HFF-Myc (cell line): ENCODE measurements at regions not wholly inside any gene's neighbourhood (a gene's known extent, or its start where the extent isn't known, plus 50 kb on each side); places are given as distances from the start of the nearest gene placed in this dataset.

Source experiments
- DNase-seq: peaks from one replicate; pipeline ENCODE4 v3.0.0-alpha.2; 2011; ENCODE audit warnings: low read depth; ENCODE audit errors: extremely low read depth
- H3K4me3 ChIP-seq: replicated peaks from 2 replicates; pipeline ENCODE4 v1.5.1; 2011; ENCODE audit warnings: low read depth, mild to moderate bottlenecking, control low read depth, low read length
- TF ChIP-seq, protein P1 (sequence below): IDR thresholded peaks from 2 replicates; pipeline ENCODE4 v1.5.1; 2012; ENCODE audit warnings: mild to moderate bottlenecking, low read depth, low read length, control low read depth; ENCODE audit errors: missing control alignments

DNA sequence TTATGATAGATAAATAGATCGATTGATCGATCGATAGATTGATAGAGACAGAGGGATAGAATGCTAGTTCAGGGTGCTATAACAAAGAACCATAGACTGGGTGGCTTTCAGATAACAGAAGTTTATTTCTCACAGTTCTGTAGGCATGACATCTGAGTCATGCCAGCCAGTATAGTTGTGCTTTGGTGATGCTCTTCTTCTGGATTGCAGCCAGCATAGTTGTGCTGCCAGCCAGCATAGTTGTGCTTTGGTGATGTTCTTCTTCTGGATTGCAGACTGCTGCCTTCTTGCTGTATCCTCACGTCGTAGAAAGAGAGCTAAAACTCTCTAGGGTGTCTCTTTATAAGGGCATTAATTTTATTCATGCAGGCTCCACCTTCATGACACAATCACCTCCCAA is 860.8 kb downstream of the BRINP3 start:
- TF ChIP-seq, protein P1, sequence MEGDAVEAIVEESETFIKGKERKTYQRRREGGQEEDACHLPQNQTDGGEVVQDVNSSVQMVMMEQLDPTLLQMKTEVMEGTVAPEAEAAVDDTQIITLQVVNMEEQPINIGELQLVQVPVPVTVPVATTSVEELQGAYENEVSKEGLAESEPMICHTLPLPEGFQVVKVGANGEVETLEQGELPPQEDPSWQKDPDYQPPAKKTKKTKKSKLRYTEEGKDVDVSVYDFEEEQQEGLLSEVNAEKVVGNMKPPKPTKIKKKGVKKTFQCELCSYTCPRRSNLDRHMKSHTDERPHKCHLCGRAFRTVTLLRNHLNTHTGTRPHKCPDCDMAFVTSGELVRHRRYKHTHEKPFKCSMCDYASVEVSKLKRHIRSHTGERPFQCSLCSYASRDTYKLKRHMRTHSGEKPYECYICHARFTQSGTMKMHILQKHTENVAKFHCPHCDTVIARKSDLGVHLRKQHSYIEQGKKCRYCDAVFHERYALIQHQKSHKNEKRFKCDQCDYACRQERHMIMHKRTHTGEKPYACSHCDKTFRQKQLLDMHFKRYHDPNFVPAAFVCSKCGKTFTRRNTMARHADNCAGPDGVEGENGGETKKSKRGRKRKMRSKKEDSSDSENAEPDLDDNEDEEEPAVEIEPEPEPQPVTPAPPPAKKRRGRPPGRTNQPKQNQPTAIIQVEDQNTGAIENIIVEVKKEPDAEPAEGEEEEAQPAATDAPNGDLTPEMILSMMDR: no peak
- DNase-seq: no peak
- H3K4me3 ChIP-seq: no peak overlapping the region

DNA sequence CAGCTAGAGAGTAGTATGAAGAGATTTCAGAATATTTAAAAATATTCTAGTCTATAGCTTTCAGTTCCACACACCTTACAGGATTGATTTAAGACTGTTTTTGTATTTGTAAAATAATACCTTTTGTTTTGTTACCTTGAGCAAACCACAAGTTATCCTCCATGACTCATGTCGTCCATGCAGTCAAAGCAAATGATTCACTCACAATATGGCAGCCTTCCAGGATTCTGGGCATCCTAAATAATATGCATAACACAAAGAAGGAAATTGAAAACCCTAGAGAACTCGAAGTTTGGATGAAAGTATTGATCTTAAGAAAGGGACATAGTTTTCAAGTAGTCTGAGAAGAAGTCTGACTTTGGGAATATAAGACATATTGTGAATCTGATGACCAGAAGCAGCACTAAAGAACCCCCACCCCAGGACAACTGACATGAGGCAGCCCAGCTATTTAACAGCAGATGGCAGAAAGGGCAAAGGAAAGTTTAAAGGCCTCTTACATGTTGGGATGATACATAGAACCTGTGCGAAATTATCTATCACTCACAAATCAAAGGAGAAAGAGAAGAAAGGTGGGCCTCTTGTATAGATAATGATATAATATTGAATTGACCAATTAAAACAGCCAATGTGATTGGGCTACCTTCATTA is 857.9 kb downstream of the BRINP3 start:
- H3K4me3 ChIP-seq: no peak overlapping the region
- DNase-seq: peak; percentile 2
- TF ChIP-seq, protein P1: no peak

DNA sequence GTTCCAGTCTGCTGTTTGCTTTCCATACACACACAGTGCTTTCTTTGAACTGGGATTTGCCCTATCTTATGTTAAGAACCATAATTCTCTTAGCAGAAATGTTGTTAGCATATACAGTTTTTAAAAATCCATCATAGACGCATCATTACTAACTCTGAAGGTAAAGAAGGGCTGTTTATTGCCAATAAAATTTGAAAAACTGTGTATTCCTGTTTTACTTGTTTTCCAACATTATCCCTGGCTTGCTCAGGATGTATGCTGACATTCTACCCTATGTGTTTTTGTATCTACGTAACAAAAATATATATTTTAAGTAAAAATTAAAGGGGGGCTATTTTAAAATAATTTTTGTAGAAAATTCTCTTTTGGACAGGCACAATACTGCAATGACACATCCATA is 857.2 kb downstream of the BRINP3 start:
- DNase-seq: no peak
- TF ChIP-seq, protein P1: no peak
- H3K4me3 ChIP-seq: no peak overlapping the region

DNA sequence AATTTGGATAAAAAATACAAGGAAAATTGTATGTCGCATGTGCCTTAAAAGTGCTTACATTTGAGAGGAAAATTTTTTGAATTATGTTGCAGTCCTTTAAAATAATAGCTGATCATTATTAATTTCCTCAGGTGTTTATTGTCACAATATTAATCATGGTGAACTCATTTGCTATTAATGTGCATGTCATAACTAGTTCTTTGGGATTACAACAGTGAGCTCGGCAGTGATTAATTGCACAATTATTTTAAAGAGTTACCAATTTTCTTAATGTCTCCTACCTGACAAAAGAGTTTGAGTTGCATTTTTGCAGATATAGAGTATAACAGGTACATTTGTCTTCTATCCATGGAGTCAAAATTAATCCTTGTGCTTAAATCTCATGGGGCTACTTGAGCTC is 854.3 kb downstream of the BRINP3 start:
- TF ChIP-seq, protein P1: no peak
- no peak overlapping the region for H3K4me3 ChIP-seq
- no peak for DNase-seq

DNA sequence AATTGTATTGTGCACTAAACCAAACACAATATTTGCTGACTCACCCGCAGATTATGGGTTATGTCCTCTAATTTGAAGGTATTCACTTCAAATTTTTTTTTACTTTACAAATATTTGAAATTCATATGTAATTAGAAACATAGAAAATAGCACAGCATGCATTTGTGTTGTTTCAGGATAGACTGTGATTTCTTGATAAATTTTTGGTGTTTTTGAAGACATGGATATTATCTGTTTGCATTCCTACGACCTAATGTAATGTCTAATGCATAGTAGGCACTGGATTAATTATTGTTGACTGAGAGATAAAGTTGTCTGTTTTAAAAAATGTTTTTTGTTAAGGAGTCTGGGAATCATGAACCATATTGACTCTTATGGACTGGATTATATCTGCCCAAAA is 850.2 kb downstream of the BRINP3 start:
- TF ChIP-seq, protein P1: no peak
- DNase-seq: no peak
- H3K4me3 ChIP-seq: no peak overlapping the region

DNA sequence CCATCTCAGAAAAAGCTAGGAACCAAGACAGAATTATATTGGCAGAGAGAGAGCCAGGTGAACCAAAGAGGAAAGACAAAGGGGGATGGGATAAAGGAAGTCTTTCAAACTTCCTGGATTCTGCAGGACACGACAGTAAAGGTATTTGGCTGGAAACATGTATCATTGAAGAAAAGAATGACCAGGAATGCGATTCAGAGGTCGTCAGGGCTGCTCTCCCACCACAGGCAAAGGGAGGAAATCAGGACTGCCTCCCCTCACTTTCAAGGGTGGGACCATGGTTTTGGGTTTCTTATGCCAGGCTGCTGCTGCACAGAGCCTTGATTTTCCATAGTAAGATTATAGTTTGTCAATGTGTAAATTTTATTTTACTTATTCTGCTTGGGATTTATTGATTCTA is 848.8 kb downstream of the BRINP3 start:
- no peak overlapping the region for H3K4me3 ChIP-seq
- TF ChIP-seq, protein P1: no peak
- no peak for DNase-seq

DNA sequence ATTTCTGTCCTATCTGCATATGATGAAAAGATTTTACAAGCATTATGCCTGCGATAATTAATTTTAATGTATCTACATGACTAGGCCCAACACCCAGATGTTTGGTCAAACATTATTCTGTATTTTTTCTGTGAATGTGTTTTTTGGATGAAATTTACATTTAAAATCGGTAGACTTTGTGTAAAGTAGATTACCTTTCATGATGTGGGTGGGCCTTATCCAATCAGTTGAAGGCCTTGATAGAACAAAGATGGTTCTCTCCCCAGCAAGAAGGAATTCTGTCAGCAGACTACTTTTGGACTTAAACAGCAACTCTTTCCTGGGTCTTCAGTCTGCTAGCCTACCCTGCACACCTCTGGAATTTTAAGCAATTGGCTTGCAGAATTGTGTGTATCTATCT is 844.0 kb downstream of the BRINP3 start:
- no peak overlapping the region for H3K4me3 ChIP-seq
- TF ChIP-seq, protein P1: no peak
- no peak for DNase-seq
